ENCODE measurements at regions not wholly inside any gene's neighbourhood (a gene's known extent, or its start where the extent isn't known, plus 50 kb on each side); places are given as distances from the start of the nearest gene placed in this dataset.

DNA sequence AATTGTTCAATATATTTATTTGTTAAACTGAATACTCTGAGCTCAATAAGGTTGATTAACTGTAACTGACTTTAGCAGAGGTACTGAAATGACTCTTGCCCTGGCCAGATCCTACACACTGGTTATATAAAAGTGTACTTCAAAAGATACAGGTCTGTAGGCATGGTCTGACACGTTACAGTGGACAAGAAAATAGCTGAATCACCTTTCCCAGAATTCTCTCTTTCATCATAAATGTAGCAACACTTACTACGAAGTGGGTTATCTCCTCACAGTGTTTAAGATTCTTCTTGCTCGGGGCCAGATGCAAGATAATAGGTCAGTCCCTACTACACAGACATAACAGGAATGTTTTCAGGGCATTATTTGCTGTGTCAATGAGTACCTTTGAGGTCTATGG, 107.0 kb upstream of the ZC3H15 start:
- no peaks in the 10 kb centered on the region for H4K20me1 ChIP-seq (replicated peaks; ENCODE audit: control insufficient read depth, insufficient read depth, low read length)
- no peak overlapping the region for H2AFZ ChIP-seq (ENCODE audit: low read depth, low read length)
- H3K36me3 ChIP-seq (ENCODE audit: control insufficient read depth, insufficient read depth, low read length), result no peaks in the 10 kb centered on the region
- in situ Hi-C loops (cut with MboI) (no loop called here), intact Hi-C loops (cut with micrococcal nuclease) (no loop called here)
- peak overlapping the region; percentile 1; the same call in 1 of the 2 replicates for H3K4me2 ChIP-seq (ENCODE audit: insufficient read depth, low read length)
- no peaks in the 10 kb centered on the region for H3K9me3 ChIP-seq (replicated peaks; ENCODE audit: control insufficient read depth, insufficient read depth, low read depth, low read length)
- 0 out of 5 replicates have a peak, but pooled peaks cover 0 to 4% of the 10 kb centered on the region in 2 experiments for H3K4me1 ChIP-seq (replicated peaks in 1 of 2; ENCODE audit: control insufficient read depth in 2 of 2, insufficient read depth in 2 of 2, low read length in 2 of 2)
- no peaks in the 10 kb centered on the region for H3K79me2 ChIP-seq (ENCODE audit: control insufficient read depth, insufficient read depth, low read length)
- ChIA-PET CTCF (ENCODE audit: low intra/inter-chr PET ratio) (no interaction called here), POLR2A (no interaction called here)
- 0% methylated on average over 3 of the region's 3 CpGs for WGBS (ENCODE audit: insufficient coverage, low coverage, missing lambda C conversion rate)
- H3K27me3 ChIP-seq (ENCODE audit: control insufficient read depth in 2 of 2, insufficient read depth in 2 of 2, low read length in 2 of 2), result no peaks in the 10 kb centered on the region
- ATAC-seq (peak; percentile 92), DNase-seq (ENCODE audit: extremely low read depth in 1 of 4, low spot score in 3 of 4) (peak in 2 of 4 experiments; percentile 26 to 55), FAIRE-seq (no peak)
- H3K9ac ChIP-seq (ENCODE audit: insufficient read depth in 1 of 2, low read depth in 2 of 2, low read length in 2 of 2), result no peak overlapping the region
- no TSS peak for BruUV-seq (replicated peaks)
- H3K27ac ChIP-seq (ENCODE audit: extremely low read depth, low read depth, low read length), result peak overlapping the region; percentile 33; the same call in 2 of the 3 replicates
- no peak overlapping the region for H3K4me3 ChIP-seq
- no peaks in the 10 kb centered on the region for H3K9me1 ChIP-seq (ENCODE audit: control insufficient read depth, insufficient read depth, low read length)
- TF ChIP-seq TEAD4 (IDR thresholded peaks at IDR 0.05; ENCODE audit: low read length) (peak; percentile 45; the same call in 1 of the 2 replicates), TEAD4 (CRISPR knock-in tag; IDR thresholded peaks at IDR 0.05; ENCODE audit: borderline replicate concordance) (no peak), TCF3 (CRISPR knock-in tag; IDR thresholded peaks at IDR 0.05) (no peak), L3MBTL2 (IDR thresholded peaks at IDR 0.05) (peak; percentile 81), SRSF9 (IDR thresholded peaks at IDR 0.05; ENCODE audit: borderline replicate concordance, low read depth, low read length) (no peak), NCOA2 (IDR thresholded peaks at IDR 0.05; ENCODE audit: partially characterized antibody in 2 of 2) (no peak), JUNB (CRISPR knock-in tag; conservative IDR thresholded peaks at IDR 0.05) (no peak), TRIM24 (IDR thresholded peaks at IDR 0.05) (peak in 1 of 2 experiments; percentile 38; a peak in 1 of 4 replicates), CXXC5 (CRISPR knock-in tag; IDR thresholded peaks at IDR 0.05) (peak; percentile 71), ZNF274 (IDR thresholded peaks at IDR 0.05; ENCODE audit: borderline replicate concordance, low read depth, low read length) (no peak), ZNF507 (tag; conservative IDR thresholded peaks at IDR 0.05) (no peak), ELF1 (tag; IDR thresholded peaks at IDR 0.05) (no peak), ZNF551 (CRISPR knock-in tag; IDR thresholded peaks at IDR 0.05) (no peak), SMAD4 (CRISPR knock-in tag; conservative IDR thresholded peaks at IDR 0.05) (peak; percentile 77), ATF1 (CRISPR knock-in tag; IDR thresholded peaks at IDR 0.05) (no peak), ATF1 (tag; IDR thresholded peaks at IDR 0.05) (peak; percentile 70), JUND (IDR thresholded peaks at IDR 0.05; ENCODE audit: borderline replicate concordance, low read depth, low read length) (no peak), JUND (tag; IDR thresholded peaks at IDR 0.05; ENCODE audit: borderline replicate concordance, low read depth, low read length) (peak; percentile 41; the same call in 1 of the 3 replicates), ETV1 (tag; conservative IDR thresholded peaks at IDR 0.05; ENCODE audit: low read depth) (peak; percentile 82), SREBF2 (CRISPR knock-in tag; IDR thresholded peaks at IDR 0.05) (no peak), DMBX1 (CRISPR knock-in tag; IDR thresholded peaks at IDR 0.05; ENCODE audit: borderline replicate concordance) (peak; percentile 76), NFE2L1 (tag; IDR thresholded peaks at IDR 0.05; ENCODE audit: borderline replicate concordance, low read depth) (peak; percentile 39; the same call in 1 of the 2 replicates), MAZ (CRISPR knock-in tag; conservative IDR thresholded peaks at IDR 0.05 in 1 of 2, IDR thresholded peaks at IDR 0.05 in 1 of 2) (0 out of 4 replicates have a peak, but pooled peaks of 1 of the 2 experiments have one; percentile 20)
- TF ChIP-seq, protein P1, sequence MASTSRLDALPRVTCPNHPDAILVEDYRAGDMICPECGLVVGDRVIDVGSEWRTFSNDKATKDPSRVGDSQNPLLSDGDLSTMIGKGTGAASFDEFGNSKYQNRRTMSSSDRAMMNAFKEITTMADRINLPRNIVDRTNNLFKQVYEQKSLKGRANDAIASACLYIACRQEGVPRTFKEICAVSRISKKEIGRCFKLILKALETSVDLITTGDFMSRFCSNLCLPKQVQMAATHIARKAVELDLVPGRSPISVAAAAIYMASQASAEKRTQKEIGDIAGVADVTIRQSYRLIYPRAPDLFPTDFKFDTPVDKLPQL (IDR thresholded peaks at IDR 0.05; ENCODE audit: extremely low read depth, insufficient read length), result no peak
